Vagina (tissue), 2 donors: ENCODE measurements at regions not wholly inside any gene's neighbourhood (a gene's known extent, or its start where the extent isn't known, plus 50 kb on each side); places are given as distances from the start of the nearest gene placed in this dataset.

Experiments
- CTCF ChIP-seq, 3 experiments: fragments of 450-650 bp in 2 of 3; fragments of 200-600 bp in 1 of 3; sonication (generic) in 1 of 3; IDR thresholded peaks; one replicate each; pipeline ENCODE4 v1.5.1; 2017 to 2019; ENCODE audit warnings: antibody characterized with exemption in 3 of 3, mild to moderate bottlenecking in 2 of 3, moderate library complexity in 2 of 3
- POLR2A ChIP-seq, 2 donors: fragments of 450-650 bp; IDR thresholded peaks; one replicate each; pipeline ENCODE4 v1.6.1; 2017; ENCODE audit warnings: antibody characterized with exemption in 2 of 2, mild to moderate bottlenecking in 2 of 2, moderate library complexity in 2 of 2
- POLR2AphosphoS5 ChIP-seq, 2 donors: sonication (generic); formaldehyde crosslinking; IDR thresholded peaks; one replicate each; pipeline ENCODE4 v1.9.0; 2017; ENCODE audit warnings: antibody characterized with exemption in 2 of 2, mild to moderate bottlenecking in 2 of 2, low read depth in 1 of 2; ENCODE audit not compliant: insufficient read depth in 1 of 2

DNA sequence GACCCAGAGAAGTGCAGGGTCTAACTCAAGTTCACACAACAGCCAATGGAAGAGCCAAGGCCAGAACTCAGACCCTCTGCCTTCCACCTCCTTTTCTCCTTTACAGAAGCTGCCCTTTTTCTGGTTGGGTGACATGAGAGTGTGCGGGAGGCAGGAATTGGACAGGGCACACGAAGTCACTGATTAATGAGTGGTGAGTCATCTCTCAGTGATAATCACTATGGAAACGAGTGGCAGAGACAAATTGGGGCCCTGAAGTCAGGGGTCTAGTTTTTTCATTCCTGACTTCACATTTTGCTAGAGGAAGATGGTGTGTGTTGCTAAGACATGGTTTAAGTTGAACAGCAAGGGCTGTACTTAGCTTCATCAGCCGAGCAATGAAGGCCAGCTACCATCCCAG is 312.7 kb upstream of the CCL2 start:
- TF ChIP-seq POLR2A (IDR thresholded peaks at IDR 0.05) (no peak), CTCF (IDR thresholded peaks at IDR 0.05) (no peak), POLR2AphosphoS5 (IDR thresholded peaks at IDR 0.05; ENCODE audit: insufficient read depth in 1 of 2, low read depth in 1 of 2) (no peak)
